GM21447 (cell line): ENCODE measurements at regions not wholly inside any gene's neighbourhood (a gene's known extent, or its start where the extent isn't known, plus 50 kb on each side); places are given as distances from the start of the nearest gene placed in this dataset.
"Not testable (repeated sequence)": the region's sequence is repeated elsewhere in the genome, so short reads cannot be mapped to it uniquely, and the experiment has no call there.

Experiments used
- ATAC-seq: cut with Tn5 transposase; IDR thresholded peaks from one replicate; pipeline ENCODE4 v1.9.1; 2021; ENCODE audit not compliant: unreplicated experiment

GRCh38 chrX:39767446-39767845 lies 330.3 kb downstream of the BCOR start:
- no peak for ATAC-seq

DNA sequence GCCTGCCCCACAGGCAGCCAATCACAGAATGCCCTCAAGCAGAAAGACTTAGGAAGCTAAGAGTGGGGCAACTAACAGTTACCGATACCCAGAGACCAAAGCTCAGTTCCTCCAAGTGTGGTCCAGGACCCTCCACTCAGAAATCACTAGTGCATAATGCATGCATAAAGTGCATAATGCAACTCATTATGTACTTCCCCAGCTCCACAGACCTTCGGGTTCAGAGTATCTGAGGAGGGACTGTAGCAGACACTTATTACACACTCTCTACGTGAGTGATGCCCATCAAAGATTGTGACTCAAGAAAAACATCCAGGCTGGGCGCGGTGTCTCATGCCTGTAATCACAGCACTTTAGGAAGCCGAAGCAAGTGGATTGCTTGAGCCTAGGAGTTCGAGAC lies 328.0 kb downstream of the BCOR start:
- no peak for ATAC-seq

DNA sequence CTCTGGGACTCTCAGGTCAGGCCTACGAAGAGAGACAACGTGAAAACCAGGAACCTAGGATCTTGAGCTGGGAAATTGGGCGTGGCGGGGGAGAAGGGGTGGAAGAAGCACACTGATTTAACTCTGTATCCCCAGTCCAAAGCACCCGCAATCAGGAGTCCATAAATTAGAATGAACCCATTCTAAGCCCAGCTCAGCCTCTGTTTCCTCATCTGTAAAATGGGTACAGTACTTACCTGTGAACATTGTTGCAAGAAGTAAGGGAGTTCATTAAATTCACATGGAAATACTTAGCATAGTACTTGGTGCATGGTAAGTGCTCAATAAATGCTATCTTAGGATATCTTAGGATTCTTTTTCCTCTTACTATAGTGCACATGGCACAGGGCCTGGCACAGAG lies 326.7 kb downstream of the BCOR start:
- ATAC-seq, result no peak

GRCh38 chrX:39772057-39772832 lies 325.5 kb downstream of the BCOR start:
- ATAC-seq, result no peak

DNA sequence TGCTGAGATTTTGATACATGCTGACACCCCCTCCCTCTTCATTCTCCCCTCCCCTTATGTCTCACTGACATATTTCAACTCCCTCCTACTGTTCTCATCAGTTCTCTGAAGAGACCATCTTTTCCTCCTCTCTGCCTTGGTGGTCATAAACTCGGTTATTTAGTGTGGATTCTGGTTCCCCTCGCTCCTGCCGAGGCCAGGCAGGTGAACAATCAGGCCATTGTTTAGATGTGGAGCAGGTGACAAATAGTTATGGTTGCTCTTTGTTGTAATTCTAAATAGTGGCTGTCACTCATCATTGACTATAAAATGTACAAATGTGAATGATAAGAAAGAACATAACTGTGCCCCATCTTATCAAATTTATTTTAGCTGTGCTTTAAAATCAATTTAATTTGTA lies 324.6 kb downstream of the BCOR start:
- ATAC-seq, result no peak

- ATAC-seq, result no peak
Measured at GRCh38 chrX:39773923-39774773, 323.6 kb downstream of the BCOR start.

DNA sequence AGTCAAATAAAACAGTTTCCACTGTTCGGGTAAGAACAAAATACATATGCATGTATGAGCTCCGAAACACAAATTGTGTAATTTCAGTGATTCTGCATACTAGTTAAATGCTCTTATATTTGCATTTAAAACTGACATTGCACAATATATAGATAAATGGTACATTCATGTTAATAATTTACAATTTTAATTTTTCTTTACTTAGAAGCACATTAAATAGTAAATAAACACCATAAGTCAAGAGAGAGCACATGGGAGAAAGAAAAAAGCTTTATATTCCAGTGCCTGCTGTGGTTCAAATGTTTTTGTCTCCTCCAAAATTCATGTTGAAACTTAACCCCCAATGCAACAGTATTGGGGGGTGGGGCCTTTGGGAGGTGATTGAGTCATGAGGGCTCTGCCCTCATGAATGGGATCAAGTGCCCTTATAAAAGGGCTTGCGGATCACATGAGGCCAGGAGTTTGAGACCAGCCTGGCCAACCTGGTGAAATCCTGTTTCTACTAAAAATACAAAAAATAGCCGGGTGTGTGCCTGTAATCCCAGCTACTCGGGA lies 322.9 kb downstream of the BCOR start:
- no peak for ATAC-seq

DNA sequence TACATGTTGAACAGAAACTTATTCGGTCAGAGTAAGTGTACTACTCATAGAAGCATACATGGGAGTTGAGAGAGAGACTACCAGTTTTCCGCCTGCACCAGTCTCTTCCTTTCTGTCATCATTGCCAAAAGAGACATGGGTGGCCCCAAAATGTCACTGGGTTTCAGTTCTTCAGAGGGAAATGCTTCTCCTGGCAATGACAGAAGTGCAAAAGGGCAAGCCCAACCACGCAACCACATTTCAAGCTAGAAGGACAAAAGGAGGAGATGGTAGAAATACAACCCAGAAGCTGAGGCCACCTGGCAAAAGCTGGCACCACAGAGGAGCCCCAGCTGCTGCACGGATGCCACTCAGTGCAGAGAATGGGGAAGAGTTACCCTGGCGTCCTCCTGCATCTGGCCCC lies 320.1 kb downstream of the BCOR start:
- no peak for ATAC-seq

DNA sequence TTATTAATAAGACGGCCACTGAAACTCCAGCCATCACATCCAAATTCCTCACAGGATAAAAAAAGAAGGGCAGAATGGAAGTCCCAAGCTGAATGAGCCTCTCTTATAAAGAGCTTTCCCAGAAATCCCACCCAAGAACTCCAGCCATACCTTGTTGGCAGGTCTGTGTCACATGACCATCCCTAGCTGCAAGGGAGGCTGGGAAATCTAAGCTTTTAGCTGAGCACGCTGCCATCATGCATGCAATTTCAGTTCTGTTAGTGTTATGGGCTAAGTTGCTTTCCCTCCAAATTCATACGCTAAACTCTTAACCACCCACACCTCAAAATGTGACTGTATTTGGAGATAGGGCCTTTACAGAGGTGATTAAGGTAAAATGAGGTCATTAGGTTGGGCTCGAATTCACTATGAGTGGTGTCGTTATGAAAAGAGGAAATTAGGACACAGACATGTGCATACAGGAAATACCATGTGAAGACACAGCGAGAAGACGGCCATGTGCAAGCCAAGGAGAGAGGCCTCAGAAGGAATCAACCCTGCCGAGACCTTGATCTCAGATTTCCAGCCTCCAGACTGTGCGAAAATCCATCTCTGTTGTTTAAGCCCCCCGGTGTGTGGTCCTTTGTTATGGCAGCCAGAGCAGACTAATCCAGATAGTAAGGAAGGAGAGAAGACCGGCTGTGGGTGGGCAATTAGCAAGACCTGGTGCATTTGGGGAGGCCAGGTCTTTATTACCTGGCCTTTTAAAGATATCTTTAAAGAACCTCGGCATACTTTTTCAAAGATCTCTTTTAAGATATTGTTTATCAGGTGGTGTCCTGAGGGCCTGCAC lies 317.6 kb downstream of the BCOR start:
- ATAC-seq, result no peak

DNA sequence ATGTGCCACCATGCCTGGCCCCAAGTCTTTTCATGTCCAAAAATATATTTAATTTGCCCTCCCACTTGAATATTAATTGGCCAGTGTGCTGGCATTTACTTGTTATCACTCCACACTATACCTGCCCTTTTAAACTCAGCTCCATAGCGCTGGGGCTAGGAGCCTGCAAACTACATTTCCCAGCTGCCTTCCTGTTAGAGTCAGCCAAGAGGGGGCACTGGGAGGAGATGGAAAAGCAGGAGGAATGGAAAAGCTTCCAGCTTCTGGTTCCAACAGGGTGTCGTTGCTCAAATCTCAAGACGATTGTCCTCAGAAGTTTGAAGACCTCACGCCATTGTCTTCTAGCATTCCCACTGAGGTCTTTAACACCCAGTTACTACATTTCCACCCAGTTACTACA lies 315.5 kb downstream of the BCOR start:
- ATAC-seq, result no peak

DNA sequence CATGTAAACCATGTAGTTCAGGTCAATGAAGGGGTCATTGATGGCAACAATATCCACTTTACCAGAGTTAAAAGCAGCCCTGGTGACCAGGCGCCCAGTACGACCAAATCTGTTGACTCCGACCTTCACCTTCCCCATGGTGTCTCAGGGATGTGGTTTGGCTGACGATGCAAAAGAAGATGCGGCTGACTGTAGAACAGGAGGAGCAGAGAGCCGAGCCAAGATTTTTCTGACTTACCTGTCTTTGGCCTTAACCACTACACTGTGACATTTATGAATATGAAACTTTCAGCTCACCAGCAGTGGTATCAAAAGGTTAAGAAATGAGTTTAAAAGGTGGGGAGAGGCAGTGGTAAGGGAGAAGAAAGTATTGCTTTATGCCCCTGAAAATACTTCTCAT lies 309.8 kb downstream of the BCOR start:
- ATAC-seq, result no peak

- ATAC-seq, result no peak
Measured at GRCh38 chrX:39788521-39788920, 309.2 kb downstream of the BCOR start.

- ATAC-seq, result no peak
Measured at GRCh38 chrX:39791691-39792090, 306.1 kb downstream of the BCOR start.

GRCh38 chrX:39795605-39796004 lies 302.2 kb downstream of the BCOR start:
- no peak for ATAC-seq

- ATAC-seq, result no peak
Measured at GRCh38 chrX:39796856-39797255, 300.9 kb downstream of the BCOR start.

GRCh38 chrX:39798488-39798887 lies 299.3 kb downstream of the BCOR start:
- ATAC-seq, result not testable (repeated sequence)

DNA sequence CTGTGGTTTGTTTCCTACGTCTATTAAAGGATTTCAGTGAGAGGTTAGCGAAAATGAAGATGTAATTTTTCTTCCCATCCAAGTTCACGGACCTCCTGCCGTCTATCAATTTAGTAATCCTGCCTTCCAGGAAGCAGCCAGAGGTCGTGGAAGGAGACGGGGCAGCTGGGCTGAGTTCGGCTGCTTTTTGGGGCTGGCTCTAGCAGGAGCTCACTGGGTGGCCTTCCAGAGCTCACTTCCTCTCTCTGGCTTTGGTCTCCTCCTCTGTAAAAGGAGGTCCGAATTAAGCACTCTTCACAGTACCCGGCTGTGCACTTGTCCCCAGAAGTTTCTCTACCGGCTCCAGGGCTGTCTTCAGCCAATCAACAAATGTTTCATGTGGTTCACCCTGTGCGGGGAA lies 295.4 kb downstream of the BCOR start:
- no peak for ATAC-seq

DNA sequence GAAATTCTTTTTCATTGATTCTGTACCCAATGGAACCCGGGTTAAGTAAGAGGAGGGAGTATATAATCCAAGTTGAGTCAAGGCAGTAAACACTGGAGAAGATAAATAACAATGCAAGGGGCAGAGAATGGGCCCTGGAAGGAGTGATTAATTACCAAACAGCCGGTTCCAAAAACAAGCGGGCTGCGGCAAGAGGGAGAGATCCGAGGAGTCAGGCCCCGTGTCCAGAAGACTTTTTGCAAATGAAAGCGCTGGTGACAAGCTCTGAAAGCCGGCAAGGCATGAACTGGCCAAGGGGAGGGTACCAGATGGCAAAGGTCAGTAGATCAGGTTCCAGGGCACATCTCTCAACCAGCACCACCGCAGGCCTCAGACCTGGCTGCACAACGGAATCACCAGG lies 294.9 kb downstream of the BCOR start:
- no peak for ATAC-seq

- no peak for ATAC-seq
Measured at GRCh38 chrX:39805022-39805421, 292.7 kb downstream of the BCOR start.

DNA sequence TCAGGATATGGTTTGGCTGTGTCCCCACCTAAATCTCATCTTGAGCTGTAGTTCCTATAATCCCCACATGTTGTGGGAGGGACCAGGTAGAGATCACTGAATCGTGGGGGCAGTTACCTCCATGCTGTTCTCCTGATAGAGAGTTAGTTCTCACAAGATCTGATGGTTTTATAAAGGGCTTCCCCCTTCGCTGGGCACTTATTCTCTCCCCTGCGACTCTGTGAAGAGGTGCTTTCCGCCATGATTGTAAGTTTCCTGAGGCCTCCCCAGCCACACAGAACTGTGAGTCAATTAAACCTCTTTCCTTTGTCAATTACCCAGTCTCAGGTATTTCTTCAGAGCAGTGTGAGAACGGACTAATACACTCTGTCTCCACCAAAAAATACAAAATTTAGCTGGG lies 291.9 kb downstream of the BCOR start:
- ATAC-seq, result no peak

- no peak for ATAC-seq
Measured at GRCh38 chrX:39808471-39808917, 289.3 kb downstream of the BCOR start.
